ENCODE measurements at regions not wholly inside any gene's neighbourhood (a gene's known extent, or its start where the extent isn't known, plus 50 kb on each side); places are given as distances from the start of the nearest gene placed in this dataset.
"Not testable (repeated sequence)": the region's sequence is repeated elsewhere in the genome, so short reads cannot be mapped to it uniquely, and the experiment has no call there.

DNA sequence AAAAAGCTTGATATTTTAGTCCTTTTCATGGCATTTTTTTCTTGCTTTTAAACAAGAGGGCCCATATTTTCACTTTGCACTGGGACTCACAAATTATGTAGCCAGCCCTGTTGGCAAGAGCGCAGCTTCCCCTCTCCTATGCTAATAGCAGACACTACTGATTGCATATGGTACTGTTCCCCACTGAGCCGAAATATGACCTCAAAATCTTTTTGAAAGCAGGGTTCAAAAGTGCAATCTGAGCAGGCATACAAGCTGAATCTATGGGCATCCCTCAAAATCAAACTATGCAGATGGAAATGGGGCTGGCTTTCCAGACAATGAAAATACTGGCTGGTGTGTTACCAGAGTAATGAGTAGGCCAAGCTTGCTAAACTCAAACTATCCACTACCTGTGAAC is 225.2 kb upstream of the SETMAR start:
- DNase-seq, result no peak

DNA sequence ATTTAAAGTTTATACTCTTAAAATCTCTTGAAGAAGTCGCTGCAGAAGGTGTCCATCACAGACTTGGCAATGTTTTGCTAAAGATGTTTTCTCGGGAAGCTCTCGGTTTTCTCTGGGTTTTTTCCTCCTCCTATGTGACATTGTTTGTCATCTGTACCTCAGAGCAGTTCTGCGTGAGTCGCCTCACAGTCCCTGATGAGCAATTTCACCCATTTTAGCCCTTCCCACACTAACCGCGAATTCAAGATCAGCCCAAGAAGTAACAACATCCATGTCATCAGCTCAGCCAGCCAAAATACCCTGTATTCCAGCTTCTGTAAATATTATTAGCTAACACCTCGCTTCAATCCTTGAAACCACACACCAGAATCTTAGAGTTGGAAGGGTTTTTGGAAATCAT is 224.3 kb upstream of the SETMAR start:
- no peak for DNase-seq

DNA sequence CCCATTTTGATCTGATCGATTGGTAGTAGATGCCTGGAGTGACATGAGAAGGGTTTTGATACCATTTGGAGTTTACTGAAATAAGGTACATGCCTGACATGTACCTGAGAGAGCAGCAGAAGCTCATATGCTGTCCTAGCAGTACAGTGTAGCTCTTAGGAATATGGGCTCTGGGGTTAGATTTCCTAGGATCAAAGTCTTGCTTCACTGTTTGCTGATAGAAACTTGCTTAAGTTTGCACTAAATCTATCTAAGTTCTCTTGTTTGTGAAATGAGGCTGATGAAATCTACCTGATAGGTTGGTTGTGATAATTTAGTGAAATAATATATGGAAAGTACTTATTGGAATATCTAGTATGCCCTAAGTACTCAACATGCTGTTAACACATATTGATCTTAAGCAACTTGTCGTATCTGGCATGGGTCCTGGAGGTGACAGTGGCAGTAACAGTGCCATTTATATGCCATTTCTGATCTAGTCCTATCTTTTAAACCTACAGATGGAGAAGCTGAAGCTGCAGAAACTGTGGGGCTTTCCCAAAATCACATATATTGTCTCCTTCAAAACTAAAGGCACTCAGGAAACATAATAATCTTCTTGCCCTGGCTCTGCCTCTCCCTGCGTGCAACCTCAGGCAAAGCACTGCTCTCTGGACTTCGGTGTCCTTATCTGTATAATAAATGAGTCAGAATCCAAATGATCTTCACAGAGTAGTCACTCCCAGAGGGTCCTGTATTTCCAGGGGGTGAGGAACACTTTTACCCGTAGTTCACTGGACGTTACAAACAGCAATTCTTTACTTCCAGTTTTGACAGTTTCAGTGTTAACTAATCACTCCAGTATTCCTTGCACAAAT is 223.6 kb upstream of the SETMAR start:
- DNase-seq, result no peak

DNA sequence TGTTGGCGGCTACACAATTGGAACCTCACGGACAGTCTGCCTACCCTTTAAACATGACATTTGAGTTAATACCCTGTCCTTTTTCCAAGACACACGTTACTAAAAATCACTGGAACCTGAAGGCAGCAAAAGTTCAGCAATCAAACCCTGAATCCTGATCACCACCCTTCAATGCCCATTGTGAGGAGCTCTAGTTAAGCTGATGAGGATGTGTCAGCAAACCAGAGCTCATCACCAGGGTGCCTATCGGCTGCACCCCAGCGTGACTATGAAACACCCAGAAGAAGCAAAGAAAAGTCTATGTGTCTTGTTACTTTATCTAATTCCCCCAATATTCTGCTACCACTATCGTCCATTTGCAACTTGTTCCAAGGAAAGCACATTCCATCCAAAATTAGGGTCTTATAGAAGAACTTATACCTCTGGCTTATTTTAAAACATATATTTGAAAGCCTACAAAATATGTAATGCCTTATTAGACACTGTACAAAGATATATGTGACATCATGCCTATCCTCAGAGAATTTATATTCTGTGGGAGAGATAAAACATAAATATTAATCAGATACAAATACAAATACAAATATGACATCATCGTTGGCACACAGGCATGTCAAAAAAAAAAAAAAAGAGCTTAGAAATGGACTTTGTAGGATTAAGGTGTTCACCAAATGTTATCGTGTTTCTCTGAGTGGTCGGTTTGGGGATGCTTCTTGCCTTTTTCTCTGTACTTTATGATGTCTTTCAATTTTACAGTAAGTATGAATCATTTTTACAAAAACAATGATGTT is 219.7 kb upstream of the SETMAR start:
- DNase-seq, result no peak

DNA sequence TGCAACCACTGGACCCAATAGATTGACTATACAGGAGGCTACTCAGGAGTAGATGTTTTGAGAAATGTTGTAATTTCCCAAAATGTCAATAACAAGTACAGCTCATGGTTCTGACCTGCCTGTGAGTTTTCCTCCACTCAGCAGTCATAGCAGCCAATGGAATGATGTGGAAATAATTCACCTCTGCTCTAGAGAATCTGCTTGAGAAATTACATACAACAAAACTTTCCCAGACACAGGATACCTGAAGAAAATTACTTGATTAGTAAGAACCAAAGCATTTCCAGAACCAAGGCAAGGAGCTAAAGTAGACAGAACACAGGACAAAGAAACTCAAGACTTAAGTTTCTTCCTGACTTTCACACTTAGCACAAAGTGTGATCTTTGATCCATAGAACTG is 218.9 kb upstream of the SETMAR start:
- no peak for DNase-seq

DNA sequence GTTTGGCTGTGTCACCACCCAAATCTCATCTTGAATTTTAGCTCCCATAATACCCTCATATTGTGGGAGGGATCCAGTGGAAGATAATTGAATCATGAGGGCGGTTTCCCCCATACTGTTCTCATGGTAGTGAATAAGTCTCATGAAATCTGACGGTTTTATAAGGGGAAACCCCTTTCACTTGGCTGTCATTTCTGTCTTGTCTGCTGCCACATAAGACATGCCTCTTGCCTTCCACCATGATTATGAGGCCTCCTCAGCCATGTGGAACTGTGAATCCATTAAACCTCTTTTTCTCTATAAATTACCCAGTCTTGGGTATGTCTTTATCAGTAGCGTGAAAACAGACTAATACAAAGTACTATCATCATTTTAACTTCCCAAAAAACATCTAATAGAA is 216.5 kb upstream of the SETMAR start:
- DNase-seq, result not testable (repeated sequence)

DNA sequence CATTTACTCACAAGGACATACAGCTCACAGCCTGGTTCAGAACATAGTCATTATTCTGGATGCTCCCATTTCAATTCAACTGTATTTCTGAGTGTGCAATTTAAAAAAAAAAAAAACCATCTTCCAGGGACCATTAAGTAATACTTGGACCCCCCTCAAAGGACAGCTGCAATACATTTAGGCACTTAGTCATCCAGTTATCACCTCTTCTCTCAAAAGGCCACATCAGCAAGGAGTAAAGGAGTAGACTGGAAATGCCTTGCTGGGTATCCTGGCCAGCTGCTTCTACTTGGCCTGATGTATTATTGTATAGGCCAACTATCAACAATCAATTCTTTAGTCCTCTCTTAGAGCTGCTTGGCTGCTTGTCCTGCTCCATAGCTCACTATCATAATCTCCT is 211.4 kb upstream of the SETMAR start:
- DNase-seq, result no peak

DNA sequence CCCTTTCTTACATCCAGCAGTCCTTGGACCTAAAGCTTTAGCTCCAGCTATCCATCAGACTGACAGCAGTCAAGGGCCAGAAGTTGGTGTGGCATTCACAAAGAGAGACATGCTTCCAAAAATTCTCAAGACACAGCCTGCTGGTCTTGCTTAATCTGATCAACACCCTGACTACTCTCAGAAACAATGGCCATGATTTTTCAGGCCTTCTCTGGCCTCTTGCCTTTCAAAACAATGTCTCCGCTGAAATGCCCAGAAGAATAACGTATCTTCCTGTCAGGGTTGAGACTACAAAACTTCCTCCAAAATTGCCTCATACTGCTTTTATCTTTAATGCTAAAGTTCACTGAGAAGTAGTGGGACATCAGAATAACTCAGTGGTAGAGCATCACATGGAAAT is 205.4 kb upstream of the SETMAR start:
- no peak for DNase-seq

DNA sequence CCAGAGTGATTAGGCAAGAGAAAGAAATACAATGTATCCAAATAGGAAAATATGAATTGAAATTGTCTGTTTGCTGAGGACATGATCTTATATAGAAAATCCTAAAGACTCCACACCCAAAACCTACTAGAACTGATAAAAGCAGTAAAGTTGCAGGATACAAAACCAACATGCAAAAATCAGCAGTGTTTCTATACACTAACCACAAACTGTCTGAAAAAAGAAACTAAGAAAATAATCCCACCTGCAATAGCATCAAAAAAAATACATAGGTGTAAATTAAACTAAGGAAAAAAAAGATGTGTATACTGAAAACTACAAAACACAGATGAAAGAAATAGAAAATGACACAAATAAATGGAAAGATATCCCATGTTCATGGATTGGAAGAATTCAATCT is 203.6 kb upstream of the SETMAR start:
- no peak for DNase-seq

DNA sequence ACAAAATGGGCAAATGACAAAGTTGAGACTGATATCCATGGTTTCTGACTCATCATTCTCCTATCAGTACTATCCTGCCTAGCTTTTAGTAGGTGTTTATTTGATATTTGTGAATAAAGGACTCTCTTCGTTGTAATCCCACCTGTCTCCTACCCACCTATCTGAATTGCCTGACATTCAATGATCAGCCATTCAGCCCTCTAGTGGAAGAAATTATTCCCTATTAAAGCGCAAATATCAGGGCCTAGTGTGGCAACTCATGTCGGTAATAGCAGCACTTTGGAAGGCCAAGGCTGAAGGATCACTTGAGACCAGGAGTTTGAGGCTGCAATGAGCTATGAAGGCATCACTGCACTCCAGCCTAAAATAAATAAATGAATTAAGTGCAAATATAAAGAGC is 195.7 kb upstream of the SETMAR start:
- DNase-seq, result no peak

DNA sequence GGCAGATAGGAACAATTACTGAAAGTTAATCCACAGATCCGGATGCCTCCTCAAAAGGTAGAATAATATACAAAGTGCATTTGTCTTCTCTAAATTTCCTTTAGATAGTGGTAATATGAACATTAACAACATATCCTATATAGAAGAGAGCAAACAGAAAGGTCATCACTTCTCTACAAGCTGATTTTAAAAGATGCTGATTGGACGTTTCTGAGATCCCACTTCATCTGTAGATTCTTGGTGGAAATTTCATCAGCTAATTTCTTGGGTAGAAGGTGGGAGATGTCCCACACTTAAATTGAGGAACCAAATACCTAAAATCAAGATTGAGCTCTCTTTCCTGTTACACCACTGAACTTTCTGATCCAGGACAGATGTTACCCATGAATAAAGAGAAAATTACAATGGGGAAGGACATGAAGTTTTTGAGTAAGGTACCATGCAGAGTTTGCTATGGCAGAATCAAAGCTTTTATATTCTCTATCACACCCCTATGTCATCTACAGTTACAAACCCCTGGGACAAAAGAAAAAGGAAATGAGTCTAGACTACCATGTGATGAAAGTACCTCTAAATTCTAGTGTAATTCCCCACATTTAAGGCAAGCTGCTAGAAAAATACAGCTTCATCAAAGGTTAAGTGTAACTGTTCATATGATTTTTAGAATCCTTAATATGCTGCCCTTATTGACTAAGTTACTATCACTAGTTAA is 189.2 kb upstream of the SETMAR start:
- no peak for DNase-seq

DNA sequence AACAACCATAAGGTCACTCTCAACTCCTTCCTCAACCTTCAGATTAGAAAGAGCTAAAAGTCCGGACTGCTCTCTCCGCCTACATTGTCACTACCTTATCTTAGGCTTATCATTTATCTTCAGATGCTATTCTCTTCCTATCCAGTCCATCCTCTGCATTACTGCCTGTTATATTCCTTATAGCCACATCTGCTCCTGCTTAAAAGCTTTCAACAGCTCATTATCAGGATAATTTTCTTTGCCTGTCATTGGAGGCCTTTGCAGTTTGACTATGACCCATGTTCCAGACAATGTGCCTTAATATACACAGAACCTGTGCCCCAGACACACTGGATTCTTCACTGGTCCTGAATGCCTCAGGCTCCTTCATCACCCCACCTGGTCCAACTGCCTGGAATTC is 184.1 kb upstream of the SETMAR start:
- no peak for DNase-seq

DNA sequence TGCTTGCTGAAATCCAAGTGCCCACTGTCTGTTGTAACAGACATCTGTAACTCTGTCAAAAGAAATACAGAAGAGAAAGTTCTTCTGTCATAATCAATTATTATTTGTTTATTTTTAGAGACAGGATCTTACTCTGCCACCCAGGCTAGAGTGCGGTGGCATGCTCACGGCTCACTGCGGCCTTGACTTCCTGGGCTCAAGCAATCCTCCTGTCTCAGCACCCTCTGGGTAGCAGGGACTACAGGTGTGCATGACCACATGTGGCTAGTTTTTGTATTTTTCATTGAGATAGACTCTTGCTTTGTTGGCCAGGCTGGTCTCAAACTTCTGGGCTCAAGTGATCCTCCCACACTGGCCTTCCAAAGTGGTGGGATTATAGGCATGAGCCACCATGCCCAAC is 177.6 kb upstream of the SETMAR start:
- no peak for DNase-seq

DNA sequence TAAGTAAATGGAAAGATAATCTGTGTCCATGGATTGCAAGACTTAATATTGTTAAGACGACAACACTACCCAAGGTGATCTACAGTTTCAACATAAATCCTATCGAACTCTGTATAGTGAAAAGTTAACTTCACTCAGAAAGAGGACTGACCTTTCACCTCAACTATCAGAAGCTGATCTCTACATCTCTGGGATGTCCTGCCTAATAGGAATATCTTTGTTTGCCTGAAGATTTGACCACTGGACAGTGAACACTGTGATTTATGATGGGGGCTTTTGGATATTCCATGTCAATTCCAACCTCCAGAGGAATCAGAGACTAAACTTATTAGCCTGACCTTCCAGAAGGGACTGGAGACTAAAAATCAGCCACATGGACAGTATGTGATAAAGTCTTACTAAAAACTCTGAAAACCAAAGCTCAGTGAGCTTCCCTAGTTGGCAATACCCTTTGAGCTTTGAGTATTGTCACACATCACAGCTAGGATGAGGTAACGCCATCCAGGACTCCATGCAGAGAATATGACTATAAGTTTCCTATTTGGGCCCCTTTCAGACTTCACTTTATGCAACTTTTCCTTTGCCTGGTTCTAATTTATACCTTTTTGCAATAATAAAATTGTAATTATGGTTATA is 164.9 kb upstream of the SETMAR start:
- no peak for DNase-seq

DNA sequence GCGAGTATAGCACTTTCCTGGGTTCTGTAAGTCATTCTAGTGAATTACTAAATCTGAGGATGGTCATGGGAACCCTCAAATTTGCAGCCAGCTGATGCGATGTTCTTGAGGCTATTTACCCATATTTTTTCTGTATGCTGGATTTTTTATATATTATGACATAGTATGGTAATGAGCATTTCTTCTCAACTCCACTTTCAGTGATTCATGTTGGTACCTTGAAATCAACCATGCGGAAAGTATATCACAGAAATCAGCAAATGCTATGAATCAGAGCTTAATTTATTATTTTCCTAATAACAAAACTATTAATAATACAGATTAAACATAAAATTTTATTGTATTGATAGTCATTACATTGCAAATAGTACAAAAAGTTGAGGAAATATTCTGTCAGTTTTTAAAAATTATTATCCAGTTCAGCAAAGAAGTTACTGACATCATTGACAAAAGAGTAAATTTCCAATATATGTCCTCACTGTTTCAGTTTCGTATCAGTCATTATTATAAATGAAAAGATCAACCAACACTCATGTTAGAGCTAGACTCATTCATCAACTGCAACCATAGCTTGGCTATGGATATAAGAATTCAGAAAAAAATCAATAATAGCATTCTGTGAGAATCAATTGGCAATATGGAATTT is 164.3 kb upstream of the SETMAR start:
- no peak for DNase-seq

DNA sequence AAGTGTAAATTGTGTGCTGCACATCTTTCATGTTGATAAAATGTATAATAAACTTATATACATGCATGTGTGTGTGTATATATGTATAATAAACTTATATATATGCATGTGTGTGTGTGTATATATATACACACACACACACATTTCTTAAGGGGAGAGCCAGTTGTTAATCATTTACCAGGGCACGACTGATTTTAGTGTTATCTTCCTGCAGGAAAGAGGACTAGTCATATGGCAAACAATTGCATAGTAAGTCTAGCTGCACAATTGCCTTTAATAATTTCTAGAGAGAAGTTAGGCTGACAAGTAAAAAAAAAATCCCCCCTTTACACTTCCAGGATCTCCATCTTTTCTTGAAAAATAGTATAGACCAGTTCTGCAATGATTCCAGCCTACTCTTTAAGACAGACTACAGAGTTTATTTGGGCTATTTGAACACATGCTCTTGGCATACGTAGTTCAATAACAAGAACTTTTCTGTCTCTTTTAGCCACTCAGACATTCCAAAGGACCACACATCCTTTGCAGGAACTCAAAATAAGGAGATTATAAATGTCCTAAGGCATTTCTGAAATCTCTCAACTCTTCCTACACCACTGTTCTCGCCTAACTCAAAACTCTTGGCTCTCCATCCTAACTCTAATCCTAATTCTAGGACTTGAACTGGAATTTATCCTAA is 163.6 kb upstream of the SETMAR start:
- DNase-seq, result no peak

DNA sequence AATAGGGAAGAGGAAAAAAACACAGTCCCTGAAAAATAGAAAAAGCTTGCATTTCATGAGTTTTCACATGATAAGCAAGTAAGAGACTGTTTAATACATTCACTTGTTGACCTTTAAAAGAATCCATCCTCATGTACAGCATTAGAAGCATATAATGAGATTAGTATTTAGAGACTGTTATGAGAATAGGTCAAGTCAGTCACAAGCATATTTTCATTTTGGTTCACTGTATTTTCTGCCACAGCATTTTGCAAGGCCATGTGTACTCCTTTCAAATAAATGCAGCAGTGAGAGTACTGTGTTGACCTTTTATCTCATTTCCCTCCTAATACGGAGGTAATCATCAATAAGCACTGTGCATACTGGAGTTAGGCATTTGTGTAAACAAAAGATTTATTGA is 162.2 kb upstream of the SETMAR start:
- DNase-seq, result no peak

DNA sequence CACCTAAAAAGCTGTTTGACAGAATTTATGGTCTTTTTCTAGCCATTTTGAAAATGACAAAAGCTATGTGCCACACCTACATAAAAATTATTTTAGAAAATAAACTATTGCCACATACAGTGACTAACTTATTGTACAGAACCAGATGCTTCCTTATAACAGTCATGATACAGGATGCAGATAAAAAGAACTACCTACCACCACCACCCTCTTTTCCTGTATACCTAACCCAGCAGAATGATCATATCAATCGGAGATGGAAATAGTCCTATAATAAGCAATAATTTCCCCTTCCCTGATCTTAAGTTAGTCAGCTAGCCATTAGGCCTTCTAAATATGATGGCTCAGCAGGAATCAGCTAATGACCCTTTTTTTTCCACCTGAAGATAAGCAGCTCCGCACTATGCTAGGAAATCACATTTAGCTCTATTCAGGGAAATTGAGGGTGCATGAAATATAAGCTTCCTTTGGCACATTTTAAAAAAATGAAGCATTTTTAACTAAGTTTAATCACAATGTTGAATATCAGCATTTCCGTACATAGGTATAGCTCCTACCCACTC is 155.5 kb upstream of the SETMAR start:
- DNase-seq, result no peak

DNA sequence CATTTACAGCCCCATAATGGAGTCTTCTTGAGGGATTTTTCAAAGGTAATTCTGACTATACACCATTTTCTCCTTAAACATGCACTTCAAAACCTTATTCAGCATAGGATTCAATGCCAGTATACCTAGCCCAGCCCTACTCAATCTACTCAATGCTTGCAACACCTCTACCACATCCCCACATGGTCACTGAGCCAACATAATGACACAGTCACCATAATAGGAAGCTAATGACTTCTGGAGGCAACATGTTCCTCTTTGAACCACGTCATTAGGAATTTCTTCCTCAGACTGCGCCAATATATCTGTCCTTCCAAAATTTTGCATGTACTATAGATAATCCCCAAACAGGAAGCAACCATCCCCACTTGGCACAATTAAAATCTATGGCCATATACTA is 153.9 kb upstream of the SETMAR start:
- no peak for DNase-seq

DNA sequence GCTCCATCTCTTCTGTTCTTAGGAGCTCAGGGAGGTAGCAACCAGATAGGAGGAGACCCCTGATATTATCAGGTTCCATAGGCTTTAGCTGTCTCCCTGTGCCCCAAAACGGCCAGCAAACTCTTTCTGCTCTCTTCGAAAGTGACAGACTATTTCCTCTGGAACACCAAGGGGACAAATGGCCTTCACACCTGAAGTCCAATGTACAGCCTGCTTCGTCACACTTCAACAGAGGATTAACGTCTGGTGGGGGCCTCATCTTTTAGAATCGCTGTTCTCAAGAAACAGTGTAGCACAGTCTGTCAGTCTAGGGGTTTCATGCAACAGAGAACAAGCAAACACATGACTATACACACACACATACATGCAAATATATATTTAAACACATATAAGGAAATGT is 152.4 kb upstream of the SETMAR start:
- no peak for DNase-seq

DNA sequence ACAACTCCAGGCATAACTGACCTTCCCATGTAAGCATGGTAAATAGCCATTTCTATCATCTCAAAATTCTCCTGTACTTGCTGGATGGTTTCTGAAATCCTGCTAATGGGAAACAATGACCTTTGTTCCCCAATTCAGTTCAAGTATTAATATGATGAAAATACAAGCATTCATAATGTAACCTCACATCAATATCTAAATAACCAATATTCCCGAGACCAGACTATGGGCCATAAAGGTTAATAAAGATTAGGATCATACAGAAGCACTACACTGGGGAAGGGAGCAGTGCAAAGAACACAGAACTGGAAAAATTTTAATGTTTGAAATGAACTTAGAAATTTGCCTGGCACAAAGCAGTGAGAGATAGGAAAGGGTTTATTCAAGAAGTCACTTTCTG is 151.3 kb upstream of the SETMAR start:
- no peak for DNase-seq

DNA sequence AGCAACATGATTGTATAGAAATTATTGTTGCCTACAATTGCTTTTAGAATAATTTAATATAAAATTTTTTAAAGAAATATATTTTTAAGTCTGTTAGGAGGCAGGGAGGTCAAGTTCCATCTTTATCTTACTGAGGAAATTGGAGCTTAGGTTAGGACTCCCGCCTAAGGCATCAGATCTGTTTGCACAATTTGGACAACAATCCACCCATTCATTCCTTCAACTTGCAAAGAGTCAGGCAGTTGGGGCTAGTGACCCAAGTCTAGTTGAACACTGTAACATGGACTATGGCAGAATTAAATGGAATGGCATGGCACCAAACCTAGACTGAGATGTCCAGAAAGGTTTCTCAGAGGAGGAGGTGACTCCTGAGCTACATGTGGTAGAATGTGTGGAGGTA is 149.4 kb upstream of the SETMAR start:
- no peak for DNase-seq

Data from midbrain (tissue), 1 donor.